ENCODE measurements at regions not wholly inside any gene's neighbourhood (a gene's known extent, or its start where the extent isn't known, plus 50 kb on each side); places are given as distances from the start of the nearest gene placed in this dataset.

GRCh38 chr2:101016-101415 is 54.7 kb upstream of the FAM110C start:
- Histone ChIP-seq H3K4me3 (ENCODE audit: low read length) (no peak overlapping the region), H3K4me1 (ENCODE audit: insufficient read depth, low read length) (no peaks in the 10 kb centered on the region), H3K27ac (ENCODE audit: low read depth in 1 of 2, low read length in 2 of 2) (no peak overlapping the region), H3K36me3 (ENCODE audit: insufficient read depth, low read length) (no peaks in the 10 kb centered on the region), H3K27me3 (ENCODE audit: control insufficient read depth in 1 of 2, insufficient read depth in 2 of 2, low read length in 2 of 2) (peaks cover 0 to 1% of the 10 kb centered on the region in 2 experiments), H3K9me3 (ENCODE audit: control insufficient read depth in 1 of 2, insufficient read depth in 1 of 2, low read length in 2 of 2) (peaks cover 0 to 5% of the 10 kb centered on the region in 2 experiments)
- Mint-ChIP-seq H3K9me3 (peaks cover 14% of the 10 kb centered on the region), H3K27me3 (no peaks in the 10 kb centered on the region), H3K4me1 (ENCODE audit: low read depth) (no peaks in the 10 kb centered on the region), H3K27ac (no peak overlapping the region), H3K4me3 (no peak overlapping the region), H3K36me3 (ENCODE audit: low read depth) (no peaks in the 10 kb centered on the region)
- ChIA-PET POLR2A (no interaction called here), CTCF (no interaction called here)
- no peak for ATAC-seq (ENCODE audit: poor library complexity)
- DNase-seq = no peak
- intact Hi-C loops (cut with DNase I, micrococcal nuclease) = no loop called here
- no peak for TF ChIP-seq CTCF (IDR thresholded peaks at IDR 0.05)

Data from CD4-positive, alpha-beta T cell (primary cell).